NAMALWA (cell line): ENCODE measurements at regions not wholly inside any gene's neighbourhood (a gene's known extent, or its start where the extent isn't known, plus 50 kb on each side); places are given as distances from the start of the nearest gene placed in this dataset.
"Not testable (repeated sequence)": the region's sequence is repeated elsewhere in the genome, so short reads cannot be mapped to it uniquely, and the experiment has no call there.

Experiments used
- DNase-seq: peaks from one replicate; pipeline ENCODE4 v3.0.0-alpha.2; 2015; ENCODE audit warnings: low spot score

- no peak for DNase-seq
These were observed 196.3 kb downstream of the PALM2AKAP2 start for GRCh38 chr9:109976303-109976702.

GRCh38 chr9:109977521-109977920 lies 197.5 kb downstream of the PALM2AKAP2 start:
- no peak for DNase-seq

GRCh38 chr9:109981091-109981490 lies 201.1 kb downstream of the PALM2AKAP2 start:
- no peak for DNase-seq

GRCh38 chr9:109986521-109986991 lies 206.6 kb downstream of the PALM2AKAP2 start:
- DNase-seq, result no peak

GRCh38 chr9:109989296-109989695 lies 209.3 kb downstream of the PALM2AKAP2 start:
- DNase-seq, result no peak

GRCh38 chr9:109990541-109990940 lies 210.5 kb downstream of the PALM2AKAP2 start:
- no peak for DNase-seq

- DNase-seq, result no peak
These were observed 212.3 kb downstream of the PALM2AKAP2 start for GRCh38 chr9:109992293-109992692.

GRCh38 chr9:109993250-109993978 lies 213.4 kb downstream of the PALM2AKAP2 start:
- peak; percentile 6 for DNase-seq

- DNase-seq, result no peak
These were observed 213.8 kb downstream of the C9orf152 start for GRCh38 chr9:109994141-109994540.

GRCh38 chr9:109996936-109997580 lies 210.9 kb downstream of the C9orf152 start:
- no peak for DNase-seq

GRCh38 chr9:109997682-109998081 lies 210.3 kb downstream of the C9orf152 start:
- DNase-seq, result no peak

- not testable (repeated sequence) for DNase-seq
These were observed 202.4 kb downstream of the C9orf152 start for GRCh38 chr9:110005521-110005920.

GRCh38 chr9:110006657-110007056 lies 201.3 kb downstream of the C9orf152 start:
- no peak for DNase-seq

- DNase-seq, result no peak
These were observed 200.3 kb downstream of the C9orf152 start for GRCh38 chr9:110007477-110008270.

GRCh38 chr9:110008663-110009062 lies 199.3 kb downstream of the C9orf152 start:
- DNase-seq, result no peak

- no peak for DNase-seq
These were observed 196.2 kb downstream of the C9orf152 start for GRCh38 chr9:110011628-110012320.

- no peak for DNase-seq
These were observed 194.9 kb downstream of the C9orf152 start for GRCh38 chr9:110013064-110013463.

GRCh38 chr9:110015759-110016158 lies 192.2 kb downstream of the C9orf152 start:
- no peak for DNase-seq

GRCh38 chr9:110016340-110016739 lies 191.6 kb downstream of the C9orf152 start:
- no peak for DNase-seq

- not testable (repeated sequence) for DNase-seq
These were observed 187.7 kb downstream of the C9orf152 start for GRCh38 chr9:110020216-110020615.

- no peak for DNase-seq
These were observed 186.1 kb downstream of the C9orf152 start for GRCh38 chr9:110021891-110022290.

GRCh38 chr9:110023221-110023620 lies 184.7 kb downstream of the C9orf152 start:
- DNase-seq, result not testable (repeated sequence)
